IMR-90 (cell line): ENCODE measurements at regions not wholly inside any gene's neighbourhood (a gene's known extent, or its start where the extent isn't known, plus 50 kb on each side); places are given as distances from the start of the nearest gene placed in this dataset.

ENCODE experiments used
- ATAC-seq: fragments of 200-7000 bp; cut with Tn5 transposase; 2 replicates; pipeline ENCODE4 v1.9.1; 2020; ENCODE audit warnings: low read depth, mild to moderate bottlenecking, moderate library complexity
- BruUV-seq: library from RNA; stranded (reverse); fragments of 400-500 nt; replicated peaks from 2 replicates; lab custom pipeline; 2021; lab: Mats Ljungman, UMichigan
- CTCF ChIA-PET: fragments of 300-600 bp; formaldehyde crosslinking; extraction: SDS; loops from one replicate; lab custom pipeline; 2021; ENCODE audit warnings: antibody characterized with exemption; lab: Yijun Ruan, JAX
- POLR2A ChIA-PET: fragments of 300-600 bp; sonication (Branson Sonifier 250); formaldehyde crosslinking; loops from one replicate; lab custom pipeline; 2022; ENCODE audit warnings: antibody characterized with exemption; ENCODE audit not compliant: unreplicated experiment; lab: Charles Lee
- DNase-seq: peaks from one replicate; pipeline ENCODE4 v3.0.0; 2013
- H2AFZ ChIP-seq: replicated peaks from 2 replicates; pipeline ENCODE3; 2013; ENCODE audit warnings: low read length, mild to moderate bottlenecking; ENCODE audit not compliant: poor library complexity
- H2AK5ac ChIP-seq: 2 replicates; pipeline ENCODE4 v1.6.1; 2013; ENCODE audit warnings: low read depth, low read length, inconsistent platforms
- H2AK9ac ChIP-seq: replicated peaks from 2 replicates; pipeline ENCODE3; 2013; ENCODE audit warnings: mild to moderate bottlenecking, low read depth, low read length, moderate library complexity; ENCODE audit not compliant: poor library complexity
- H2BK120ac ChIP-seq: 2 replicates; pipeline ENCODE4 v1.6.1; 2013; ENCODE audit warnings: low read depth, low read length, inconsistent platforms
- H2BK15ac ChIP-seq: 3 replicates; pipeline ENCODE4 v1.6.1; 2013; ENCODE audit warnings: low read depth, low read length, inconsistent platforms
- H2BK20ac ChIP-seq: 2 replicates; pipeline ENCODE4 v1.6.1; 2013; ENCODE audit warnings: low read depth, mild to moderate bottlenecking, inconsistent platforms, low read length, moderate library complexity
- H2BK5ac ChIP-seq: 2 replicates; pipeline ENCODE4 v1.6.1; 2013; ENCODE audit warnings: mild to moderate bottlenecking, low read depth, low read length, inconsistent platforms; ENCODE audit not compliant: poor library complexity, severe bottlenecking
- H3K14ac ChIP-seq: replicated peaks from 2 replicates; pipeline ENCODE4 v1.6.1; 2013; ENCODE audit warnings: low read depth, low read length, inconsistent platforms
- H3K18ac ChIP-seq: 2 replicates; pipeline ENCODE4 v1.6.1; 2013; ENCODE audit warnings: low read depth, low read length, control low read depth
- H3K23ac ChIP-seq: 2 replicates; pipeline ENCODE4 v1.6.1; 2013; ENCODE audit warnings: low read depth, low read length, inconsistent platforms
- H3K27ac ChIP-seq: 2 replicates; pipeline ENCODE4 v1.5.1; 2013; ENCODE audit warnings: mild to moderate bottlenecking, control low read depth, low read length; ENCODE audit not compliant: insufficient read depth
- H3K27me3 ChIP-seq: 2 replicates; pipeline ENCODE4 v1.6.1; 2013; ENCODE audit warnings: low read length; ENCODE audit not compliant: control insufficient read depth, insufficient read depth
- H3K36me3 ChIP-seq: 2 replicates; pipeline ENCODE4 v1.6.1; 2013; ENCODE audit warnings: low read length, mixed read lengths; ENCODE audit not compliant: control insufficient read depth, insufficient read depth
- H3K4ac ChIP-seq: 2 replicates; pipeline ENCODE4 v1.6.1; 2013; ENCODE audit warnings: low read depth, low read length, inconsistent platforms
- H3K4me1 ChIP-seq: 2 replicates; pipeline ENCODE4 v1.6.1; 2013; ENCODE audit warnings: low read length, mixed read lengths; ENCODE audit not compliant: control insufficient read depth, insufficient read depth
- H3K4me2 ChIP-seq: 2 replicates; pipeline ENCODE4 v1.6.1; 2013; ENCODE audit warnings: low read depth, mild to moderate bottlenecking, control low read depth, low read length, moderate library complexity
- H3K4me3 ChIP-seq: 2 replicates; pipeline ENCODE4 v1.5.1; 2013; ENCODE audit warnings: low read depth, mild to moderate bottlenecking, control low read depth, low read length, moderate library complexity; ENCODE audit not compliant: insufficient read depth
- H3K56ac ChIP-seq: 2 replicates; pipeline ENCODE4 v1.6.1; 2013; ENCODE audit warnings: low read length, inconsistent platforms; ENCODE audit not compliant: insufficient read depth; ENCODE audit errors: extremely low read depth
- H3K79me1 ChIP-seq, 2 experiments: 2 replicates each; pipeline ENCODE4 v1.6.1; 2013; ENCODE audit warnings: low read length in 2 of 2, inconsistent platforms in 1 of 2, low read depth in 1 of 2
- H3K9ac ChIP-seq: 2 replicates; pipeline ENCODE4 v1.6.1; 2013; ENCODE audit warnings: low read depth, low read length, control low read depth
- H3K9me1 ChIP-seq: 2 replicates; pipeline ENCODE4 v1.6.1; 2013; ENCODE audit warnings: low read length, inconsistent platforms; ENCODE audit not compliant: insufficient read depth
- H3K9me3 ChIP-seq: 2 replicates; pipeline ENCODE4 v1.6.1; 2013; ENCODE audit warnings: low read length; ENCODE audit not compliant: control insufficient read depth, insufficient read depth
- H4K20me1 ChIP-seq: 2 replicates; pipeline ENCODE4 v1.6.1; 2013; ENCODE audit warnings: low read length, inconsistent platforms; ENCODE audit not compliant: insufficient read depth
- H4K5ac ChIP-seq: 2 replicates; pipeline ENCODE4 v1.6.1; 2013; ENCODE audit warnings: mild to moderate bottlenecking, low read depth, low read length, control low read depth
- H4K8ac ChIP-seq, 2 experiments: 2 replicates each; pipeline ENCODE4 v1.6.1; 2013; ENCODE audit warnings: low read depth in 2 of 2, low read length in 2 of 2, control low read depth in 1 of 2, inconsistent platforms in 1 of 2
- H4K91ac ChIP-seq: 2 replicates; pipeline ENCODE4 v1.6.1; 2013; ENCODE audit warnings: low read depth, low read length, inconsistent platforms; ENCODE audit not compliant: insufficient read depth
- BHLHE40 ChIP-seq: fragments of 150-350 bp; IDR thresholded peaks from 2 replicates; pipeline ENCODE4 v1.6.1; 2016; ENCODE audit warnings: mild to moderate bottlenecking, low read depth, low read length
- CEBPB ChIP-seq: IDR thresholded peaks from 2 replicates; pipeline ENCODE4 v1.6.1; 2012; ENCODE audit warnings: low read depth, low read length, improper control_type of control experiment
- CHD1 ChIP-seq: IDR thresholded peaks from 2 replicates; pipeline ENCODE4 v1.6.1; 2012; ENCODE audit warnings: low read depth, low read length, improper control_type of control experiment
- CTCF ChIP-seq: conservative IDR thresholded peaks from 2 replicates; pipeline ENCODE4 v1.5.1; 2012; ENCODE audit warnings: mild to moderate bottlenecking, low read depth, low read length, improper control_type of control experiment
- ELK1 ChIP-seq: fragments of 150-350 bp; IDR thresholded peaks from 2 replicates; pipeline ENCODE4 v1.6.1; 2016; ENCODE audit warnings: low read depth, mild to moderate bottlenecking, low read length, moderate library complexity, borderline replicate concordance
- FOS ChIP-seq: fragments of 150-350 bp; IDR thresholded peaks from 2 replicates; pipeline ENCODE4 v1.6.1; 2016; ENCODE audit warnings: low read depth, low read length
- MAFK ChIP-seq: IDR thresholded peaks from 2 replicates; pipeline ENCODE4 v1.6.1; 2012; ENCODE audit warnings: low read depth, low read length, improper control_type of control experiment
- MAZ ChIP-seq: IDR thresholded peaks from 2 replicates; pipeline ENCODE4 v1.6.1; 2012; ENCODE audit warnings: low read depth, mild to moderate bottlenecking, low read length, improper control_type of control experiment, moderate library complexity, borderline replicate concordance
- MXI1 ChIP-seq: IDR thresholded peaks from 2 replicates; pipeline ENCODE4 v1.6.1; 2012; ENCODE audit warnings: low read depth, mild to moderate bottlenecking, low read length, moderate library complexity, borderline replicate concordance
- NFE2L2 ChIP-seq: fragments of 150-350 bp; IDR thresholded peaks from 2 replicates; pipeline ENCODE4 v1.6.1; 2016; ENCODE audit warnings: low read depth, mild to moderate bottlenecking, low read length
- POLR2A ChIP-seq: IDR thresholded peaks from 2 replicates; pipeline ENCODE4 v1.6.1; 2012; ENCODE audit warnings: mild to moderate bottlenecking, low read depth, low read length
- RAD21 ChIP-seq: IDR thresholded peaks from 2 replicates; pipeline ENCODE4 v1.6.1; 2012; ENCODE audit warnings: low read length, improper control_type of control experiment
- RCOR1 ChIP-seq: IDR thresholded peaks from 2 replicates; pipeline ENCODE4 v1.6.1; 2012; ENCODE audit warnings: mild to moderate bottlenecking, low read length, improper control_type of control experiment; ENCODE audit not compliant: insufficient replicate concordance
- RFX5 ChIP-seq: IDR thresholded peaks from 2 replicates; pipeline ENCODE4 v1.8.0; 2012; ENCODE audit warnings: low read depth, mild to moderate bottlenecking, low read length, moderate library complexity
- SMC3 ChIP-seq: fragments of 150-350 bp; IDR thresholded peaks from 2 replicates; pipeline ENCODE4 v1.6.1; 2016; ENCODE audit warnings: low read depth, mild to moderate bottlenecking, antibody characterized with exemption, low read length, moderate library complexity
- USF2 ChIP-seq: fragments of 150-350 bp; IDR thresholded peaks from 2 replicates; pipeline ENCODE4 v1.6.1; 2017; ENCODE audit warnings: mild to moderate bottlenecking, antibody characterized with exemption, low read length, low read depth
- WGBS, 2 experiments: methylation state at CpG; one replicate each; pipeline versions ENCODE4 v1.1.5 to v1.1.7; 2013; ENCODE audit warnings: missing lambda C conversion rate in 2 of 2; ENCODE audit not compliant: insufficient read length in 1 of 2; ENCODE audit errors: extremely low coverage in 2 of 2; 5-methylcytosine and 5-hydroxymethylcytosine counted together
- dilution Hi-C: fragments of 300-500 bp; cut with HindIII; formaldehyde crosslinking; loops from one replicate; pipeline ENCODE4 v1.14.3; 2018; ENCODE audit warnings: low sequenced_read_pairs; ENCODE audit not compliant: unreplicated experiment
- in situ Hi-C: fragments of 300-500 bp; cut with MboI; formaldehyde crosslinking; loops from 3 replicates; pipeline ENCODE4 v1.14.3; 2019; ENCODE audit warnings: low sequenced_read_pairs, inconsistent platforms, mixed read lengths
- intact Hi-C: fragments of 100-400 bp; cut with micrococcal nuclease; formaldehyde crosslinking; loops from 2 replicates; pipeline ENCODE4 v1.10.0; 2022

- no peak overlapping the region for H3K4me2 ChIP-seq
- no peak overlapping the region for H3K14ac ChIP-seq
- CTCF ChIA-PET, result no interaction called here
- DNase-seq (no peak), ATAC-seq (no peak)
- no peak overlapping the region for H2BK20ac ChIP-seq
- no TSS peak for BruUV-seq
- no peaks in the 10 kb centered on the region for H3K4me1 ChIP-seq
- no peak overlapping the region for H2AK5ac ChIP-seq
- no peaks in the 10 kb centered on the region for H4K20me1 ChIP-seq
- in situ Hi-C loops, result no loop called here
- no peak overlapping the region for H4K91ac ChIP-seq
- no peak overlapping the region for H3K23ac ChIP-seq
- POLR2A ChIA-PET, result no interaction called here
- H3K56ac ChIP-seq, result no peak overlapping the region
- no peak overlapping the region for H2BK120ac ChIP-seq
- no peak overlapping the region for H2BK5ac ChIP-seq
- no peaks in the 10 kb centered on the region for H3K79me1 ChIP-seq
- no peak overlapping the region for H2AK9ac ChIP-seq
- no peaks in the 10 kb centered on the region for H3K27me3 ChIP-seq
- peaks cover 4% of the 10 kb centered on the region; the same call in 1 of the 2 replicates for H3K9me3 ChIP-seq
- dilution Hi-C loops, result no loop called here
- H3K4ac ChIP-seq, result no peak overlapping the region
- H3K18ac ChIP-seq, result no peak overlapping the region
- TF ChIP-seq POLR2A (no peak), CTCF (no peak), RAD21 (no peak), MAZ (no peak), RCOR1 (no peak), FOS (no peak), MAFK (no peak), RFX5 (no peak), SMC3 (no peak), MXI1 (no peak), USF2 (no peak), ELK1 (no peak), CEBPB (no peak), NFE2L2 (no peak), CHD1 (no peak), BHLHE40 (no peak)
- H4K8ac ChIP-seq, result no peak overlapping the region
- H3K9ac ChIP-seq, result no peak overlapping the region
- no peaks in the 10 kb centered on the region for H3K9me1 ChIP-seq
- no peaks in the 10 kb centered on the region for H3K36me3 ChIP-seq
- no peak overlapping the region for H4K5ac ChIP-seq
- no peak overlapping the region for H2AFZ ChIP-seq
- no peak overlapping the region for H3K27ac ChIP-seq
- intact Hi-C loops, result no loop called here
- WGBS, 2 experiments, result no CpG with 5 or more reads among the region's 2 CpGs
- no peak overlapping the region for H2BK15ac ChIP-seq
- H3K4me3 ChIP-seq, result no peak overlapping the region
Observed at GRCh38 chr10:53667063-53667462, 894.5 kb upstream of the MBL2 start.
